ENCODE measurements at regions not wholly inside any gene's neighbourhood (a gene's known extent, or its start where the extent isn't known, plus 50 kb on each side); places are given as distances from the start of the nearest gene placed in this dataset.

- H3K9me2 ChIP-seq (replicated peaks; ENCODE audit: insufficient read depth, low read length) = no peaks in the 10 kb centered on the region
- H3K36me3 ChIP-seq (ENCODE audit: low read length) = no peaks in the 10 kb centered on the region
Observed at GRCh38 chr1:185396126-185396525, 79.1 kb upstream of the IVNS1ABP start.

GRCh38 chr1:185393815-185394214, 76.8 kb upstream of the IVNS1ABP start:
- H3K9me3 ChIP-seq (ENCODE audit: insufficient read depth, low read length) = no peaks in the 10 kb centered on the region
- no peak overlapping the region for H2AFZ ChIP-seq (ENCODE audit: low read depth, low read length, severe bottlenecking)
- H3K27ac ChIP-seq (ENCODE audit: low read depth, low read length) = no peak overlapping the region

More at GRCh38 chr1:185396126-185396525, 79.1 kb upstream of the IVNS1ABP start:
- Histone ChIP-seq H3K27ac (ENCODE audit: low read depth, low read length) (no peak overlapping the region), H3K27me3 (ENCODE audit: low read length) (no peaks in the 10 kb centered on the region), H3K79me2 (ENCODE audit: insufficient read depth, low read length) (no peaks in the 10 kb centered on the region), H3K9ac (ENCODE audit: low read length) (no peak overlapping the region), H2AFZ (ENCODE audit: low read depth, low read length, severe bottlenecking) (no peak overlapping the region), H3F3A (ENCODE audit: insufficient read depth) (no peaks in the 10 kb centered on the region), H3K4me3 (ENCODE audit: insufficient read depth, low read length, poor library complexity, severe bottlenecking) (no peak overlapping the region), H3K9me3 (ENCODE audit: insufficient read depth, low read length) (no peaks in the 10 kb centered on the region), H3K4me2 (ENCODE audit: low read depth, low read length, poor library complexity, severe bottlenecking) (no peak overlapping the region), H4K20me1 (ENCODE audit: low read depth, low read length) (no peaks in the 10 kb centered on the region)
- TF ChIP-seq EZH2phosphoT487 (conservative IDR thresholded peaks at IDR 0.05; ENCODE audit: low read length) = no peak
- TF ChIP-seq, protein P1, sequence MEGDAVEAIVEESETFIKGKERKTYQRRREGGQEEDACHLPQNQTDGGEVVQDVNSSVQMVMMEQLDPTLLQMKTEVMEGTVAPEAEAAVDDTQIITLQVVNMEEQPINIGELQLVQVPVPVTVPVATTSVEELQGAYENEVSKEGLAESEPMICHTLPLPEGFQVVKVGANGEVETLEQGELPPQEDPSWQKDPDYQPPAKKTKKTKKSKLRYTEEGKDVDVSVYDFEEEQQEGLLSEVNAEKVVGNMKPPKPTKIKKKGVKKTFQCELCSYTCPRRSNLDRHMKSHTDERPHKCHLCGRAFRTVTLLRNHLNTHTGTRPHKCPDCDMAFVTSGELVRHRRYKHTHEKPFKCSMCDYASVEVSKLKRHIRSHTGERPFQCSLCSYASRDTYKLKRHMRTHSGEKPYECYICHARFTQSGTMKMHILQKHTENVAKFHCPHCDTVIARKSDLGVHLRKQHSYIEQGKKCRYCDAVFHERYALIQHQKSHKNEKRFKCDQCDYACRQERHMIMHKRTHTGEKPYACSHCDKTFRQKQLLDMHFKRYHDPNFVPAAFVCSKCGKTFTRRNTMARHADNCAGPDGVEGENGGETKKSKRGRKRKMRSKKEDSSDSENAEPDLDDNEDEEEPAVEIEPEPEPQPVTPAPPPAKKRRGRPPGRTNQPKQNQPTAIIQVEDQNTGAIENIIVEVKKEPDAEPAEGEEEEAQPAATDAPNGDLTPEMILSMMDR (IDR thresholded peaks at IDR 0.05; ENCODE audit: insufficient read depth, low read length, poor library complexity, severe bottlenecking) = no peak

DNA sequence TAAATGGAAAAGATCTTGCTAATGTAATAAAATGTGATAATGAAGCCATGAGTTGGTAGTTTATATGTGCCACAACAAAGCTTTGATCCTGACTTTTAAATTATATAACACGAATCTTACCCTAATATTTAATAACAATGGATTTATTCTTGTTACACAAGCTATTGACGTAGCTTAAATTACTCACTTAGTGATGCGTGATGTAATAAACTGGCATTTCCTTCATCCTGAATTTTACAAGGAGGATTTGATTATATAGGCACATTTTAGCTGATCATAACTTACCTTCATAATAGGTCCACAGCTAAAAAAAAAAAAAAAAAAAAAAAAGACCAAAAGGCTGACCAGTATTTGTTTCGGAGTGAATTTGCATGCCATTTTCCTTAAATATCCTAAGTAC, 76.2 kb upstream of the IVNS1ABP start:
- TF ChIP-seq EZH2phosphoT487 (conservative IDR thresholded peaks at IDR 0.05; ENCODE audit: low read length) = no peak
- TF ChIP-seq, protein P1 (IDR thresholded peaks at IDR 0.05; ENCODE audit: insufficient read depth, low read length, poor library complexity, severe bottlenecking) = no peak
- no peak overlapping the region for H3K9ac ChIP-seq (ENCODE audit: low read length)
- H3K9me3 ChIP-seq (ENCODE audit: insufficient read depth, low read length) = no peaks in the 10 kb centered on the region
- no peaks in the 10 kb centered on the region for H3K27me3 ChIP-seq (ENCODE audit: low read length)
- H3K27ac ChIP-seq (ENCODE audit: low read depth, low read length) = no peak overlapping the region
- no peaks in the 10 kb centered on the region for H3K36me3 ChIP-seq (ENCODE audit: low read length)
- H3F3A ChIP-seq (ENCODE audit: insufficient read depth) = no peaks in the 10 kb centered on the region
- H3K4me3 ChIP-seq (ENCODE audit: insufficient read depth, low read length, poor library complexity, severe bottlenecking) = no peak overlapping the region
- H2AFZ ChIP-seq (ENCODE audit: low read depth, low read length, severe bottlenecking) = no peak overlapping the region
- H3K9me2 ChIP-seq (replicated peaks; ENCODE audit: insufficient read depth, low read length) = no peaks in the 10 kb centered on the region
- H4K20me1 ChIP-seq (ENCODE audit: low read depth, low read length) = no peaks in the 10 kb centered on the region
- H3K79me2 ChIP-seq (ENCODE audit: insufficient read depth, low read length) = no peaks in the 10 kb centered on the region
- H3K4me2 ChIP-seq (ENCODE audit: low read depth, low read length, poor library complexity, severe bottlenecking) = no peak overlapping the region

More at GRCh38 chr1:185393815-185394214, 76.8 kb upstream of the IVNS1ABP start:
- no peaks in the 10 kb centered on the region for H3K27me3 ChIP-seq (ENCODE audit: low read length)
- no peak overlapping the region for H3K4me2 ChIP-seq (ENCODE audit: low read depth, low read length, poor library complexity, severe bottlenecking)
- H3K36me3 ChIP-seq (ENCODE audit: low read length) = no peaks in the 10 kb centered on the region
- no peaks in the 10 kb centered on the region for H3F3A ChIP-seq (ENCODE audit: insufficient read depth)
- TF ChIP-seq EZH2phosphoT487 (conservative IDR thresholded peaks at IDR 0.05; ENCODE audit: low read length) = no peak
- TF ChIP-seq, protein P1 (IDR thresholded peaks at IDR 0.05; ENCODE audit: insufficient read depth, low read length, poor library complexity, severe bottlenecking) = no peak
- H3K9ac ChIP-seq (ENCODE audit: low read length) = no peak overlapping the region
- H3K4me3 ChIP-seq (ENCODE audit: insufficient read depth, low read length, poor library complexity, severe bottlenecking) = no peak overlapping the region
- H3K79me2 ChIP-seq (ENCODE audit: insufficient read depth, low read length) = no peaks in the 10 kb centered on the region
- H3K9me2 ChIP-seq (replicated peaks; ENCODE audit: insufficient read depth, low read length) = no peaks in the 10 kb centered on the region
- H4K20me1 ChIP-seq (ENCODE audit: low read depth, low read length) = no peaks in the 10 kb centered on the region

Measured in SU-DHL-6 (cell line).